CD14-positive monocyte (primary cell): ENCODE measurements at regions not wholly inside any gene's neighbourhood (a gene's known extent, or its start where the extent isn't known, plus 50 kb on each side); places are given as distances from the start of the nearest gene placed in this dataset.

Source experiments
- DNase-seq, 3 donors: peaks; one replicate each; pipeline ENCODE4 v3.0.0-alpha.2; 2011 to 2022
- H2AFZ ChIP-seq: 2 replicates; pipeline ENCODE4 v1.6.0; 2012; ENCODE audit warnings: mild to moderate bottlenecking, low read depth, low read length, inconsistent platforms; ENCODE audit not compliant: insufficient read depth, poor library complexity, severe bottlenecking
- H3K27ac ChIP-seq, 2 donors: 1 replicate in 1 of 2; 2 replicates in 1 of 2; pipeline ENCODE4 v1.5.1; 2012 to 2013; ENCODE audit warnings: low read length in 2 of 2, control low read depth in 1 of 2, inconsistent platforms in 1 of 2, low read depth in 1 of 2, mild to moderate bottlenecking in 1 of 2
- H3K27me3 ChIP-seq, 2 donors: one replicate each; pipeline versions ENCODE4 v1.6.0 to v1.6.1; 2011 to 2013; ENCODE audit warnings: low read length in 2 of 2; ENCODE audit not compliant: control insufficient read depth in 2 of 2, insufficient read depth in 2 of 2
- H3K36me3 ChIP-seq, 2 donors: replicated peaks in 1 of 2; 1 replicate in 1 of 2; 2 replicates in 1 of 2; pipeline versions ENCODE4 v1.5.1 to v1.6.1; 2012 to 2013; ENCODE audit warnings: low read length in 2 of 2, control low read depth in 1 of 2, inconsistent platforms in 1 of 2, mild to moderate bottlenecking in 1 of 2; ENCODE audit not compliant: insufficient read depth in 2 of 2, control insufficient read depth in 1 of 2
- H3K4me1 ChIP-seq, 2 donors: 1 replicate in 1 of 2; 2 replicates in 1 of 2; pipeline versions ENCODE4 v1.5.1 to v1.6.1; 2012 to 2013; ENCODE audit warnings: low read length in 2 of 2, control low read depth in 1 of 2, inconsistent platforms in 1 of 2, mild to moderate bottlenecking in 1 of 2, moderate library complexity in 1 of 2; ENCODE audit not compliant: insufficient read depth in 2 of 2, control insufficient read depth in 1 of 2
- H3K4me2 ChIP-seq: replicated peaks from 2 replicates; pipeline ENCODE3; 2012; ENCODE audit warnings: low read length, moderate library complexity, mild to moderate bottlenecking; ENCODE audit not compliant: poor library complexity, severe bottlenecking; ENCODE audit errors: extremely low read depth
- H3K4me3 ChIP-seq, 3 experiments: fragments of 200-600 bp in 1 of 3; sonication (generic) in 1 of 3; replicated peaks in 1 of 3; 1 replicate in 2 of 3; 2 replicates in 1 of 3; pipeline ENCODE4 v1.5.1; 2011 to 2013; ENCODE audit warnings: low read length in 3 of 3, mild to moderate bottlenecking in 3 of 3, control low read depth in 2 of 3, low read depth in 2 of 3, inconsistent platforms in 1 of 3, moderate library complexity in 1 of 3
- H3K79me2 ChIP-seq: 2 replicates; pipeline ENCODE4 v1.6.0; 2012; ENCODE audit warnings: mild to moderate bottlenecking, control low read depth, inconsistent platforms, low read length, moderate library complexity; ENCODE audit not compliant: insufficient read depth
- H3K9ac ChIP-seq: 2 replicates; pipeline ENCODE4 v1.6.0; 2017; ENCODE audit warnings: low read length, mild to moderate bottlenecking; ENCODE audit not compliant: insufficient read depth, poor library complexity, severe bottlenecking
- H3K9me3 ChIP-seq, 2 donors: replicated peaks in 1 of 2; 1 replicate in 1 of 2; 2 replicates in 1 of 2; pipeline versions ENCODE4 v1.5.1 to v1.6.1; 2012 to 2013; ENCODE audit warnings: low read length in 2 of 2, control low read depth in 1 of 2; ENCODE audit not compliant: control insufficient read depth in 1 of 2, insufficient read depth in 1 of 2
- H4K20me1 ChIP-seq: 2 replicates; pipeline ENCODE4 v1.6.0; 2012; ENCODE audit warnings: mild to moderate bottlenecking, low read length, control low read depth, moderate library complexity; ENCODE audit not compliant: insufficient read depth
- H3K27ac Mint-ChIP-seq, 7 donors: one replicate each; pipeline ENCODE4 v1.8.0; 2020; ENCODE audit warnings: mild to moderate bottlenecking in 7 of 7, mixed read lengths in 7 of 7, moderate library complexity in 6 of 7, inconsistent platforms in 2 of 7
- H3K27me3 Mint-ChIP-seq, 3 donors: one replicate each; pipeline ENCODE4 v1.8.0; 2021 to 2022; ENCODE audit warnings: low read depth in 3 of 3, mild to moderate bottlenecking in 3 of 3, mixed read lengths in 3 of 3, moderate library complexity in 3 of 3, inconsistent platforms in 1 of 3
- H3K36me3 Mint-ChIP-seq, 2 donors: one replicate each; pipeline ENCODE4 v1.8.0; 2020; ENCODE audit warnings: mixed read lengths in 2 of 2, inconsistent platforms in 1 of 2, mild to moderate bottlenecking in 1 of 2
- H3K4me1 Mint-ChIP-seq: one replicate; pipeline ENCODE4 v1.8.0; 2020; ENCODE audit warnings: mild to moderate bottlenecking, mixed read lengths
- H3K4me3 Mint-ChIP-seq, 2 donors: one replicate each; pipeline ENCODE4 v1.8.0; 2020; ENCODE audit warnings: mild to moderate bottlenecking in 2 of 2, mixed read lengths in 2 of 2, moderate library complexity in 1 of 2
- H3K9me3 Mint-ChIP-seq, 7 donors: one replicate each; pipeline ENCODE4 v1.8.0; 2020 to 2022; ENCODE audit warnings: mixed read lengths in 7 of 7, mild to moderate bottlenecking in 6 of 7, moderate library complexity in 6 of 7, inconsistent platforms in 2 of 7
- CTCF ChIP-seq: fragments of 200-600 bp; IDR thresholded peaks from one replicate; pipeline ENCODE4 v1.8.0; 2022; ENCODE audit warnings: antibody characterized with exemption, mild to moderate bottlenecking
- WGBS: methylation state at CpG from one replicate; pipeline ENCODE4 v1.1.5; 2013; ENCODE audit warnings: missing lambda C conversion rate; ENCODE audit not compliant: insufficient coverage; 5-methylcytosine and 5-hydroxymethylcytosine counted together
- intact Hi-C, 2 donors: fragments of 100-400 bp; cut with micrococcal nuclease; formaldehyde crosslinking; loops; one replicate each; pipeline versions ENCODE4 v1.15.0 to v1.15.1; 2023

- Mint-ChIP-seq H3K27ac (no peak overlapping the region), H3K36me3 (no peaks in the 10 kb centered on the region), H3K4me3 (no peak overlapping the region), H3K4me1 (no peaks in the 10 kb centered on the region), H3K27me3 (no peaks in the 10 kb centered on the region), H3K9me3 (peaks cover 9 to 19% (median 13%) of the 10 kb centered on the region in 7 donors)
- Histone ChIP-seq H4K20me1 (no peaks in the 10 kb centered on the region), H3K9ac (no peak overlapping the region), H3K27ac (no peak overlapping the region), H3K27me3 (no peaks in the 10 kb centered on the region), H3K9me3 (peaks cover 15 to 16% of the 10 kb centered on the region in 2 donors), H3K4me2 (no peak overlapping the region), H3K4me1 (no peaks in the 10 kb centered on the region), H2AFZ (no peak overlapping the region), H3K36me3 (no peaks in the 10 kb centered on the region), H3K79me2 (no peaks in the 10 kb centered on the region), H3K4me3 (no peak overlapping the region)
- intact Hi-C loops, result no loop called here
- WGBS, result 87% methylated on average over 5 of the region's 7 CpGs
- peak in 1 of 3 donors; percentile 2 for DNase-seq
- TF ChIP-seq CTCF, result no peak
Measured at GRCh38 chr9:118364266-118365106, 660.3 kb downstream of the TLR4 start.

- WGBS, result 94% methylated on average over 2 of the region's 2 CpGs
- Histone ChIP-seq H3K4me2 (no peak overlapping the region), H3K27ac (no peak overlapping the region), H3K9me3 (peaks cover 15 to 16% of the 10 kb centered on the region in 2 donors), H3K9ac (no peak overlapping the region), H3K4me3 (no peak overlapping the region), H3K79me2 (no peaks in the 10 kb centered on the region), H3K36me3 (no peaks in the 10 kb centered on the region), H3K4me1 (no peaks in the 10 kb centered on the region), H4K20me1 (no peaks in the 10 kb centered on the region), H3K27me3 (no peaks in the 10 kb centered on the region), H2AFZ (no peak overlapping the region)
- no peaks in the 10 kb centered on the region for H3K4me1 Mint-ChIP-seq
- intact Hi-C loops, result no loop called here
- no peak for DNase-seq
- no peak overlapping the region for H3K27ac Mint-ChIP-seq
- no peak for TF ChIP-seq CTCF
- no peaks in the 10 kb centered on the region for H3K36me3 Mint-ChIP-seq
- peaks cover 9 to 19% (median 10%) of the 10 kb centered on the region in 7 donors for H3K9me3 Mint-ChIP-seq
- no peaks in the 10 kb centered on the region for H3K27me3 Mint-ChIP-seq
- H3K4me3 Mint-ChIP-seq, result no peak overlapping the region
Measured at GRCh38 chr9:118366228-118366627, 662.0 kb downstream of the TLR4 start.
